Prostate gland (tissue), 2 donors: ENCODE measurements at regions not wholly inside any gene's neighbourhood (a gene's known extent, or its start where the extent isn't known, plus 50 kb on each side); places are given as distances from the start of the nearest gene placed in this dataset.

Source experiments
- POLR2A ChIP-seq: fragments of 450-650 bp; IDR thresholded peaks from one replicate; pipeline ENCODE4 v1.6.1; 2016; ENCODE audit warnings: antibody characterized with exemption, mild to moderate bottlenecking
- POLR2AphosphoS5 ChIP-seq: sonication (generic); formaldehyde crosslinking; IDR thresholded peaks from one replicate; pipeline ENCODE4 v1.6.1; 2017; ENCODE audit warnings: antibody characterized with exemption
- TF ChIP-seq, protein P1 (sequence below), 4 experiments: fragments of 200-600 bp in 2 of 4; fragments of 450-650 bp in 2 of 4; sonication (generic) in 2 of 4; IDR thresholded peaks; 1 replicate in 3 of 4; 2 replicates in 1 of 4; pipeline ENCODE4 v1.5.1; 2016 to 2019; ENCODE audit warnings: antibody characterized with exemption in 4 of 4, mild to moderate bottlenecking in 2 of 4, moderate library complexity in 2 of 4

DNA sequence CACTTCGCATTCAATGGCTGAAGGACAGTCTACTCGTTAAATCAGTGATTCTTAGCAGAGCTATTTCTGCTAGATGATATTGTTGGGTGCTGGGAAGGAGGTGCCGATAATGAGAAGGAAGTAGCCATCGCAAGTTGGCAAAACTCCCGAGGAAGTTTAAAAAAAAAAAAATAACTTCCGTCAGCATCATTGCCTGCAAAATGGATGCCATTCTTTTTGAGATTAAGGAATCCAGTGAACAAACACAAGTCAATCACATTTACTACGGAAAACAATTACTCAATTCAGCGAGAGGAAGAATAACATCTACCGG is 74.4 kb upstream of the SFMBT2 start:
- TF ChIP-seq, protein P1, sequence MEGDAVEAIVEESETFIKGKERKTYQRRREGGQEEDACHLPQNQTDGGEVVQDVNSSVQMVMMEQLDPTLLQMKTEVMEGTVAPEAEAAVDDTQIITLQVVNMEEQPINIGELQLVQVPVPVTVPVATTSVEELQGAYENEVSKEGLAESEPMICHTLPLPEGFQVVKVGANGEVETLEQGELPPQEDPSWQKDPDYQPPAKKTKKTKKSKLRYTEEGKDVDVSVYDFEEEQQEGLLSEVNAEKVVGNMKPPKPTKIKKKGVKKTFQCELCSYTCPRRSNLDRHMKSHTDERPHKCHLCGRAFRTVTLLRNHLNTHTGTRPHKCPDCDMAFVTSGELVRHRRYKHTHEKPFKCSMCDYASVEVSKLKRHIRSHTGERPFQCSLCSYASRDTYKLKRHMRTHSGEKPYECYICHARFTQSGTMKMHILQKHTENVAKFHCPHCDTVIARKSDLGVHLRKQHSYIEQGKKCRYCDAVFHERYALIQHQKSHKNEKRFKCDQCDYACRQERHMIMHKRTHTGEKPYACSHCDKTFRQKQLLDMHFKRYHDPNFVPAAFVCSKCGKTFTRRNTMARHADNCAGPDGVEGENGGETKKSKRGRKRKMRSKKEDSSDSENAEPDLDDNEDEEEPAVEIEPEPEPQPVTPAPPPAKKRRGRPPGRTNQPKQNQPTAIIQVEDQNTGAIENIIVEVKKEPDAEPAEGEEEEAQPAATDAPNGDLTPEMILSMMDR (IDR thresholded peaks at IDR 0.05) = no peak
- TF ChIP-seq POLR2A = no peak
- no peak for TF ChIP-seq POLR2AphosphoS5
